ENCODE measurements at regions not wholly inside any gene's neighbourhood (a gene's known extent, or its start where the extent isn't known, plus 50 kb on each side); places are given as distances from the start of the nearest gene placed in this dataset.

GRCh38 chr2:176683618-176684111, 414.4 kb downstream of the MTX2 start:
- no peak for DNase-seq

DNA sequence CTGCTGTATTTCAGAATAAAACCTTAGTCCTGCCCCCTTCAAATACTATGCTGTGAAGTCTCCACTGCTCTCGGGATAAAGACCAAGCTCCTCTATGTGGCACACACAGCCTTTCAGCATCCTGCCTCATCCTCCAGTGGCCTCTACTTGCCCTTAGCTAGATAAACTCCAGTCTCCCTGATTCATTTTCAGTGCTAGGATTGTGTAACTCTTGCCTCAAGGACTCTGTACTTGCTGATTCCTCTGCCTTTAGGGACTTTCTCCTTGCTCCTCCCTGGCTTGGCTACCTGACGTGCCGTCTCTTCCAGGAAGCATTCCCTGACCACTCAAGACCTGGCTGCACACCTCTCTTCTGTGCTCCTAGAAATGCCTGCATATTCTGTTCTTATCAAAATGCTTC, 416.7 kb downstream of the MTX2 start:
- DNase-seq, result no peak

- no peak for DNase-seq
These were observed 417.1 kb downstream of the MTX2 start for GRCh38 chr2:176686328-176686727.

GRCh38 chr2:176687342-176687741, 418.1 kb downstream of the MTX2 start:
- DNase-seq, result no peak

GRCh38 chr2:176687944-176688343, 418.7 kb downstream of the MTX2 start:
- DNase-seq, result no peak

DNA sequence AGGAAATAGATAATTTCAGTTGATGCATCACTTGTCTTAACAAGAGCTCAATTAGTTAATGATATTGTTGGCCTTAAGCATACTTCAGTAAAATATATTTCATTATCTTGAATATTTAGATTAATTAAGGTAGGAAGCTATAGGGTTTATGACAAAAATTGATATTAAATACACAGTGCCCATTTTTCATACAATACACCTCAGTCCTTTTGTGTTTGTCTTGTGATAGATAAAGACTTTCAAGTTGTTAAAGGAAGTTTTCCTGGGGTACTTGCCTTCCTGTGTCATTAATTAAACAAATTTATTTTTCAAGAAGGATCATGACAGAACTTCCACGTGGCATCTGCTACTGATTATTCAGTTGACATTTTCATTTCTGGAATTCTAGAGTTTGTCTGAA, 420.5 kb downstream of the MTX2 start:
- no peak for DNase-seq

GRCh38 chr2:176691471-176691870, 422.2 kb downstream of the MTX2 start:
- no peak for DNase-seq

- no peak for DNase-seq
These were observed 423.3 kb downstream of the MTX2 start for GRCh38 chr2:176692533-176692932.

- DNase-seq, result no peak
These were observed 429.9 kb downstream of the MTX2 start for GRCh38 chr2:176699098-176699497.

GRCh38 chr2:176699644-176700043, 430.4 kb downstream of the MTX2 start:
- DNase-seq, result no peak

GRCh38 chr2:176702131-176702530, 432.9 kb downstream of the MTX2 start:
- no peak for DNase-seq

DNA sequence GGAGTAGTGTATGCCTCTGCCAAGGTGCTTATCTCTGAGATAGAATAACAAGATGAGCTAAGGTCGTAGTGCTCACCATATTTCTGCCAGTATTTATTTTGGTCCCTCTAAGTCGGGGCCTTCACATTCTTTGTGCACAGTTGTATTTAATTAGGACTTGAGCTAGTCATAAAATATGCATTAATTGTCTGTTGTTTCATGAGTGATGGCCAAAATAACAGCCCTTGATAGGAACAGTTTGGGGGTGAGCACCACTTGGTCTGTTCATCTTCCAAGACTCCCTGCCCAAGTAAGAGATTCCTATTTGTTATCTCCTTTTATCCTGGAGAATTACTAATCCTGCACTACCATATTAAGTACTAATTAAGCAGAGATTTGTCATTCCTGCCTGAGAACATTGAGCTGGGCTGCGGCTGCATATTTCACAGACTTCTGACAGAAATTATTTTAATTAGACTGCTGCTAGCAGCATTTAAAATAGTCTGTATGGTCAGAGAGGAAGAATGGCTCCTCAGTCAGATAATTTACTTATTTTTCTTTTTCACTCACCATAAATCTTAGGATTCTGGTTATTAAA, 435.1 kb downstream of the MTX2 start:
- no peak for DNase-seq

- DNase-seq, result peak; percentile 2
These were observed 440.1 kb downstream of the MTX2 start for GRCh38 chr2:176709149-176709951.

DNA sequence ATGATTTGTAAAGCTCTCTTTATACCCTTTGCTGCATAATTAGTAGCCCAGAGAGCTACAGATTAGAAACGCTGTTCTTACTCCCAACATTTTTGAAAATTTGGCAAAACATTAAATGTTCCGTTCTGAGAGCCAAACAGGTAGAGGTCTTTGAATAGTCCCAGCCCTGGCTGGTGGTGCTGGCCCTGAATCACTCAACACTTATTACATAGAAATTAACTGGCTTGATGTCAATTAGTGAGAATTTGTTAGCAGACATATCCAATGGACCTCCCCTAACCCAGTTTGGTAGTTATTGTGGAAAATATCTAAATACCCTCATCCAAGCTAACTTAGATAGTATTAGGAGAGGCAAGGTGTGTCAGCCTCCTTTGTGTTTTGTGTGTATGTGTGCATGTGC, 440.7 kb downstream of the MTX2 start:
- DNase-seq, result no peak

DNA sequence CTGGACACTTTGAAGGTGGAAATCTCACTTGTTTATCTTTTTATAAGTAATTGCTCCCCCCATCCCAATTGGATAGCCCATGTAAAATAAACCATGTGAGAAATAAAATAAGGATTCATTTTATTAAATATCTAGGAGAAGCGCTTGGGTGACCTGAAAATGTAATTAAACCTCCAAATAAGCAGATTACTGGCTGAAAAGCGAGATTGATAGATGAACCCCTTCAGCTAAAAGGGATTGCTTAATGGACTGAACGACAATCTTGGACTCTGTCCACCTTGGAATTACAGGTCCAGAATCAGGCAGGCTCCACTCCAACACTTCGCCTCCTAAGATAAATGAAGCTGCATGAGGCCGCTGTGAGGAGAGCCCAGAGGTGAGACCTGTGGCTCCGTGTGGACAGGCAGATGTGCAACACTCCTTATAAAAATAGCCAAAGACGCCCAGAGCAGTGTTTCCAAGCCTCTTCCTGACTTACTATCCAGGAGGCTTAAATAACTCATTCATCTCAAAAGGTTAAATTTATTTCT, 441.5 kb downstream of the MTX2 start:
- DNase-seq, result no peak

DNA sequence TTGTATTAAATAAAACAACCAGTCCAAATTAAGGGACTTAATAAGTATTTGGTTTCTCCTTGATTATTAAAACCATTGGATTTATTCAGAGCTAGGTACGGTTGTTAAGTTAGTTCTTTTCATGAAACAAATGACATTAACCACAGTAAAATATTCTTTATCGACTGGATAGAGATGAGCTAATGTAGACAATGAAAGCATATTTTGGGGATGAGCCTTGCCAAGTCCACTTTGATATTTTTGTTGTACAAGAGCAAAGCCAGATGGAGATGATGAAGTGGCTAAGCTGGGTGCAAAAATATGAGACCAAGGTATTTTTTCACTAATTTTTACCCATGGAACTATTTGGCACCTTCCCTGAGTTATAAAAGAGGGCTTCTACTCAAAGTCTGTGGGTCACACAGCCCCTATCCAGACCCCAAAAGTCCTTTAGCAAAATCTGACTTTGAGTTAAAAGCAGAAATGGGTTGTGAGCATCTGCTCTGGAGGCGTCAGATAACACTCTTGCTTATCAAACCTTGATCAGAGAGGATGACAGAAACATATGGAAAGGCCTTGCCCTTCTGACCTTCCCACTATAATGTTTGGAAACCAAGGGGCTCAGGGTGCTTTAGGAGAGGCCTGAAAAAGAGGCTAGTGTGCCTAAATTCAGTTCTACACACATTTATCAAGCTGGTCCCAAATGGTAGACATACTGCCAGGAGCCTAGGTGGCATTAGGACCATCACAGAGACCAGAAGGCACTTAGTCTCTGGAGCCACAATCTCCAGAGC, 456.8 kb downstream of the MTX2 start:
- no peak for DNase-seq

- no peak for DNase-seq
These were observed 458.5 kb downstream of the MTX2 start for GRCh38 chr2:176727696-176728095.

DNA sequence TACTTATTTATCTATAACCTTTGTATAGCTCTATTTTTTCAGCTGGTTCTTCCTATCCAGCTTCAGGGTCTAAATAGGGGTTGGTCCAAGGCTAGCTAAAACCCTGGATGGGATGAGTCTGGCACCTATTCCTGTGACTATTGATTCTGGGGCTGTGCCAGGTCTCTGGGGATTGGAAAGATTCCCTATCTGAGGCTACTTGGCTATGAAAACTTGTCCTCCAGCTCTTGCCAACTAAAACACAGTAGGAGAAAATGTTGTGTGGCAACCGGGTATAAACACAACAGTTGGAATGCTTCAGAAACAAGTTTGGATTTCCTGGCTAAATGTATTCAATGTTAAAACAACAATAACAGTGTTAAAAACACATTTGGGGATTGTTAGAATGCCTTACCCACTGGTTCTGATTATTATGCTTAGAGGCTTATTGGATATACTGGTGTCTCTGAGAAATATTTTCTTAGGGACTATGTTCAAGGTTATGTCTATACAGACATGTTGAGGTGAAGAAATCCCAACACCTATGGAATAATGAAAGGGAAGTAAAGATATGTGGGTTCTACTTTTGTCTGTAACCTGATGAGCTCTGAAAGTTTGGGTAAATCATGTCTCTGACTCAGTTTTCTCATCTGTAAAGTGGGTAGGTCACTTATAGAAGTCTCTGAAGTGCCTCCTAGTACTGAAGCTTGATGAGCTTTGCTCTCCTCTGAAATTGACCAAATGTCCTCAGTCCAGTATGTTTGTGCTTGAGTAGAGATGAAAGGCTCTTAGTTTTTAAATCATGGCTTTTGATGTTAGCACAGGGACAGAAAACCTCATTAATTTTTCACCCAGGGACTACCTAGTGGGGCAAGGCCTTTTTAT, 460.7 kb downstream of the MTX2 start:
- no peak for DNase-seq

DNA sequence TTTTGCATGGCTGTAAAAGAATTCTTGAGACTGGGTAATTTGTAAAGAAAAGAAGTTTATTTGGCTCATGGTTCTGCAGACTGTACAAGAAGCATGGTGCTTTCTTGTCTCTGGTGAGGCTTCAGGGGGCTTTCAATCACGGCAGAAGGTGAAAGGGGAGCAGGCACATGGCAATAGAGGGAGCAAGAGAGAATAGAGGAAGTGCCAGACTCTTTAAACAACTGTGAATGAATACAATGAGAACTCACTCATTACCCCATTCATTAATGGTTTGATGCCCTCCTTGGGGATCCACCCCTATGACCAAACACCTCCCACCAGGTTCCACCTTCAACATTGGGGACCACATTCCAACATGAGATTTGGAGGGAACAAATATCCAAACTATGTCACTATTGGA, 463.5 kb downstream of the MTX2 start:
- DNase-seq, result no peak

DNA sequence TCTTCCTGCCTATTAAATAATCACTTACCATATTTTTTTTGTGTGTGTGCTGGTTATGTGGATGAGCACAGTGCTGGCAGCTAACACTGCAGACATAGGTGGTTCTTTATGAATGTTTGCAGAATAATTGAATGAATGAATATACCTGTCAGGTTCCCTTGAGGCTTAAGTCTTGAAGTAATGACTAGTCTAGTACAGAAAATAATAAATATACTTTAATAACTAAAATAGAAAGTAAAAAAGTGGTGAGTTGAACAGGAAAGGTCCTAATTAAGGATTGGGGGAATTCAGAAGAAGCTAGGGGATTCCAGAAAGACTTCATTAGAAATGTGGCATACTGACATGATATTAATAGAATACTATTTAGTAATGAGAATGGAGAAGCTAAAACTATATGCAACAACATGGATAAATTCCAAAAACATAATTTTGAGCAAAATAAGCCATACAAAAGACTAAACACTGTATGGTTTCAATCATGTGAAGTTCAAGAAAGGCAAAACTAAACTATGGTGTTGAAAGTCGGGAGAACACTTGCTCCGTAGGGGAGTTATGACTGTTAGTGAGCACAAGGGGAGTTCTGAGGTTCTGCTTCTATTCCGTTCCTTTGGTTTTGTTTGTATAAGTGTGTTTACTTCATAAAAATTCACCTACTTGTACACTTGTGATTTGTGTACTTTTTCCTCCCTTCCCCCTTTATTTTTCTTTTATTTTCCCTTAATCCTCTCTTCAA, 464.6 kb downstream of the MTX2 start:
- DNase-seq, result no peak

DNA sequence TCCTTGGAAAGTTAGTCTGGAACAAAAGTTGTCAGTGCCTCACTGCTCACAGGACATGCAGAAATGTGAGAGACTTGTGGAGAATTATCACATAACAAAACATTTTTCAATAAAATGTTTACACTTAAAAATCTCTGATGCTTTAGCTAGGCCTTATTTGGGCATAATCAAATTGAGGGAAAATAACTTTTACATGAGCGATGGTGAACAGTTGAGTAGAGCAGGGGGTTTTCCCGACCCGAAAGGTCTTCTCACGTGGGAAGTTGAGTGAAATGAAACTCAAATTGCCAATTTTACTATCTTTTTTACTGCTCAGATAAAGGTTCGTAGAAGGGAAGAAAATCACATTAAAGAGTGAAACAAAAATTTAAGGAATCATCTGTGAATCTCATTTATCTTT, 465.6 kb downstream of the MTX2 start:
- no peak for DNase-seq

DNA sequence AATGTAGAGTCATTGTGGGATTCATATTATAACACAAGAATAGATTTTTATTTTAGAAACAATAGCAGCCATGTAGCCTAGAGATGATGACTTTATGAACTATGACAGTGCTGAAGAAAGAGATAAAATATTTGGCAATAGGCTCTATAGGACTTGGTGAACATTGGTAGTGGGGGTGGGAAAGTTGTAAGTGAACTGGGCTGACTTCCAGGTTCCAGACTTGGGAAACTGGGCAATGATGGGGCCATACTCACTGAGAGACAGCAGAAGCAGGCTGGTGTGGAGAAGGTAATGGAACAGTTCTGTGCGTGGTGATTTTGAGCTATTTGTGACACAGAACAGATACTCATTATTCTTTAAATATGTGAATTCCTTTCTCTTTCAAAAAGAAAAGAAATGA, 470.3 kb upstream of the HNRNPA3 start:
- DNase-seq, result no peak
